B cell (primary cell): ENCODE measurements at regions not wholly inside any gene's neighbourhood (a gene's known extent, or its start where the extent isn't known, plus 50 kb on each side); places are given as distances from the start of the nearest gene placed in this dataset.

Experiments
- ATAC-seq: fragments of 200-7000 bp; cut with Tn5 transposase; one replicate; pipeline ENCODE4 v1.10.0; 2021; ENCODE audit warnings: low read depth, mild to moderate bottlenecking, moderate number of reproducible peaks, moderate library complexity
- CTCF ChIA-PET: fragments of 350-600 bp; sonication (Branson Sonifier 250); formaldehyde crosslinking; loops from one replicate; lab custom pipeline; 2021; ENCODE audit warnings: antibody characterized with exemption, inconsistent platforms; lab: Charles Lee
- POLR2A ChIA-PET: fragments of 350-600 bp; sonication (Branson Sonifier 250); formaldehyde crosslinking; loops from one replicate; lab custom pipeline; 2021; ENCODE audit warnings: antibody characterized with exemption; lab: Charles Lee
- DNase-seq: peaks from one replicate; pipeline ENCODE4 v3.0.0; 2013
- H2AFZ ChIP-seq: 2 replicates; pipeline ENCODE4 v1.6.1; 2012; ENCODE audit warnings: mild to moderate bottlenecking, low read depth, low read length; ENCODE audit not compliant: insufficient read depth, poor library complexity, severe bottlenecking
- H3K27ac ChIP-seq, 2 donors: 1 replicate in 1 of 2; 2 replicates in 1 of 2; pipeline ENCODE4 v1.5.1; 2012 to 2013; ENCODE audit warnings: low read length in 2 of 2, mild to moderate bottlenecking in 2 of 2, moderate library complexity in 1 of 2
- H3K27me3 ChIP-seq, 4 experiments: fragments of 200-600 bp in 1 of 4; sonication (generic) in 1 of 4; replicated peaks in 1 of 4; 1 replicate in 2 of 4; 2 replicates in 2 of 4; pipeline versions ENCODE4 v1.6.1 to v1.7.0; 2013 to 2016; ENCODE audit warnings: low read length in 3 of 4, mild to moderate bottlenecking in 2 of 4, mixed read lengths in 1 of 4, moderate library complexity in 1 of 4; ENCODE audit not compliant: insufficient read depth in 4 of 4, control insufficient read depth in 3 of 4; ENCODE audit errors: control extremely low read depth in 1 of 4
- H3K36me3 ChIP-seq, 2 experiments: replicated peaks in 1 of 2; 1 replicate in 1 of 2; 2 replicates in 1 of 2; pipeline versions ENCODE4 v1.6.1 to v1.7.1; 2013; ENCODE audit warnings: low read length in 1 of 2; ENCODE audit not compliant: insufficient read depth in 2 of 2, control insufficient read depth in 1 of 2; ENCODE audit errors: control extremely low read depth in 1 of 2, extremely low read depth in 1 of 2
- H3K4me1 ChIP-seq, 2 donors: fragments of 200-600 bp in 1 of 2; sonication (generic) in 1 of 2; 1 replicate in 1 of 2; 2 replicates in 1 of 2; pipeline versions ENCODE4 v1.5.1 to v1.6.1; 2013 to 2017; ENCODE audit warnings: low read length in 2 of 2; ENCODE audit not compliant: control insufficient read depth in 2 of 2, insufficient read depth in 2 of 2
- H3K4me2 ChIP-seq: replicated peaks from 2 replicates; pipeline ENCODE3; 2012; ENCODE audit warnings: mild to moderate bottlenecking, low read depth, low read length; ENCODE audit not compliant: poor library complexity, severe bottlenecking
- H3K4me3 ChIP-seq, 5 experiments: fragments of 200-600 bp in 1 of 5; sonication (generic) in 1 of 5; 1 replicate in 3 of 5; 2 replicates in 2 of 5; pipeline versions ENCODE4 v1.5.1 to v1.7.0; 2011 to 2016; ENCODE audit warnings: low read length in 4 of 5, mild to moderate bottlenecking in 4 of 5, low read depth in 2 of 5, control low read depth in 1 of 5, moderate library complexity in 1 of 5; ENCODE audit not compliant: insufficient read depth in 1 of 5; ENCODE audit errors: control extremely low read depth in 1 of 5, extremely low read depth in 1 of 5
- H3K79me2 ChIP-seq: fragments of 200-600 bp; sonication (generic); one replicate; pipeline ENCODE4 v1.6.0; 2016; ENCODE audit warnings: low read length; ENCODE audit not compliant: control insufficient read depth, insufficient read depth
- H3K9ac ChIP-seq: fragments of 200-600 bp; sonication (generic); 2 replicates; pipeline ENCODE4 v1.6.1; 2017; ENCODE audit warnings: mild to moderate bottlenecking, low read length, moderate library complexity
- H3K9me3 ChIP-seq, 3 donors: one replicate each; pipeline versions ENCODE4 v1.6.1 to v1.7.1; 2013; ENCODE audit warnings: low read length in 2 of 3; ENCODE audit not compliant: control insufficient read depth in 2 of 3, insufficient read depth in 1 of 3; ENCODE audit errors: control extremely low read depth in 1 of 3
- H4K20me1 ChIP-seq: 2 replicates; pipeline ENCODE4 v1.6.0; 2012; ENCODE audit warnings: mild to moderate bottlenecking, low read length; ENCODE audit not compliant: insufficient read depth, control insufficient read depth, poor library complexity, severe bottlenecking
- H3K27ac Mint-ChIP-seq: one replicate; pipeline ENCODE4 v1.8.0; 2021; ENCODE audit warnings: mixed read lengths
- H3K27me3 Mint-ChIP-seq: one replicate; pipeline ENCODE4 v1.8.0; 2021; ENCODE audit warnings: mixed read lengths
- H3K4me1 Mint-ChIP-seq: one replicate; pipeline ENCODE4 v1.8.0; 2021; ENCODE audit warnings: mixed read lengths
- H3K4me3 Mint-ChIP-seq: one replicate; pipeline ENCODE4 v1.8.0; 2021; ENCODE audit warnings: mixed read lengths
- H3K9me3 Mint-ChIP-seq: one replicate; pipeline ENCODE4 v1.8.0; 2022; ENCODE audit warnings: mixed read lengths; ENCODE audit not compliant: insufficient read depth
- CTCF ChIP-seq: fragments of 200-600 bp; IDR thresholded peaks from one replicate; pipeline ENCODE4 v1.8.0; 2022; ENCODE audit warnings: antibody characterized with exemption, mild to moderate bottlenecking
- EZH2 ChIP-seq: IDR thresholded peaks from 2 replicates; pipeline ENCODE4 v1.6.1; 2012; ENCODE audit warnings: borderline replicate concordance, low read depth, mild to moderate bottlenecking, moderate library complexity, low read length; ENCODE audit not compliant: insufficient read depth, poor library complexity, severe bottlenecking
- WGBS: methylation state at CpG from one replicate; pipeline ENCODE4 v1.1.5; 2013; ENCODE audit warnings: missing lambda C conversion rate; ENCODE audit not compliant: insufficient coverage; 5-methylcytosine and 5-hydroxymethylcytosine counted together
- intact Hi-C: fragments of 100-400 bp; cut with micrococcal nuclease; formaldehyde crosslinking; loops from one replicate; pipeline ENCODE4 v1.10.0; 2022

DNA sequence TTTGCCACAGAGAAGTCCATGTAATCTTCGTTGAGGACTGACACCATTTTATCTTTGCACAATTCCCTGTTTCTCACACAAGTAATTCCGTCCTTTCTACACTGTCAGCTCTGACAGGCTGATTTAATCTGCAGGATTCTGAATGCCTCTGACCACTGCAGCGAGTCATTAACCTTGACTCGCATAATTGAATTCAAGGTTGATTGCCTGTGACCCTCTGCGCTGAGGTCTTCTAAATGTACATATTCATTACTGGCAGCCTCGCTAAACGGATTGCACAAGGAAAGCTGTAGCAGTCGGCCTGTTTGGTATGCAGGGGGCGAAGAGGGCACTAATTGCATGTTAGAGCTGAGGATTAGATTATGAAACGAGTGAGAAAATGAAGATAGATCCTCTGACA, 147.8 kb downstream of the SHOX2 start:
- Mint-ChIP-seq H3K9me3 (no peaks in the 10 kb centered on the region), H3K27ac (no peak overlapping the region), H3K4me3 (no peak overlapping the region), H3K4me1 (no peaks in the 10 kb centered on the region), H3K27me3 (no peaks in the 10 kb centered on the region)
- Histone ChIP-seq H3K9ac (no peak overlapping the region), H4K20me1 (no peaks in the 10 kb centered on the region), H3K9me3 (no peaks in the 10 kb centered on the region), H3K79me2 (no peaks in the 10 kb centered on the region), H3K4me2 (no peak overlapping the region), H3K36me3 (no peaks in the 10 kb centered on the region), H3K27ac (no peak overlapping the region), H3K4me1 (no peaks in the 10 kb centered on the region), H3K27me3 (no peaks in the 10 kb centered on the region), H2AFZ (no peak overlapping the region), H3K4me3 (no peak overlapping the region)
- TF ChIP-seq EZH2 (no peak), CTCF (no peak)
- POLR2A ChIA-PET, result no interaction called here
- CTCF ChIA-PET, result no interaction called here
- ATAC-seq (no peak), DNase-seq (no peak)
- intact Hi-C loops, result no loop called here
- WGBS, result 47% methylated on average over 10 of the region's 10 CpGs

DNA sequence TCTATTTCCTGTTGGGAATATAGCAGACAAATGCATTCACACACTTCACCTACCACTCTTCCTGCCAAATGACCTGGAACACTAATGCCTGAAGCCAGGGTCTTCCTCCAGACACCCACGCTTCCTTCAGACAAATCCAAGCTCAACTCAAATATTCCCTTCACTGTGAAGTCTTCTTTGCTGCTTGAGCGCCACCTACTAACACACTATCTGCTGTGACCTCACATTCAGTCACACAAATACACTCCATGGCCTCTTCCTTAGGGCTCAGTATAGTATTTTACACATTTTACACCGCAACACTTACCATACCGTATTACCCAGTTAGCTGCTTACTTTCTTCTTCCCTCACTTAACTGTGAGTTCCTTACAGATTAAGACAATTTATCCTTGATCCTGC, 149.4 kb downstream of the SHOX2 start:
- ChIA-PET CTCF (no interaction called here), POLR2A (no interaction called here)
- Mint-ChIP-seq H3K4me1 (no peaks in the 10 kb centered on the region), H3K27ac (no peak overlapping the region), H3K9me3 (no peaks in the 10 kb centered on the region), H3K4me3 (no peak overlapping the region), H3K27me3 (no peaks in the 10 kb centered on the region)
- Histone ChIP-seq H3K4me3 (no peak overlapping the region), H3K4me1 (no peaks in the 10 kb centered on the region), H3K9me3 (no peaks in the 10 kb centered on the region), H3K36me3 (no peaks in the 10 kb centered on the region), H3K9ac (no peak overlapping the region), H3K79me2 (no peaks in the 10 kb centered on the region), H2AFZ (no peak overlapping the region), H3K27ac (no peak overlapping the region), H3K4me2 (no peak overlapping the region), H3K27me3 (no peaks in the 10 kb centered on the region), H4K20me1 (no peaks in the 10 kb centered on the region)
- whole genome bisulfite sequencing, result 74% methylated on average over 2 of the region's 4 CpGs
- TF ChIP-seq EZH2, result no peak
- TF ChIP-seq CTCF, result no peak
- no peak for DNase-seq
- intact Hi-C loops, result no loop called here
- no peak for ATAC-seq
